Smooth muscle cell (in vitro differentiated cells): ENCODE measurements at regions not wholly inside any gene's neighbourhood (a gene's known extent, or its start where the extent isn't known, plus 50 kb on each side); places are given as distances from the start of the nearest gene placed in this dataset.

Source experiments
- DNase-seq: peaks from one replicate; lab custom pipeline; 2025; ENCODE audit not compliant: unreplicated experiment; lab: John Stamatoyannopoulos, UW
- H2AFZ ChIP-seq: fragments of 200-600 bp; sonication (generic); 2 replicates; pipeline ENCODE4 v1.6.0; 2016; ENCODE audit warnings: antibody characterized with exemption, low read depth, mild to moderate bottlenecking
- H3F3A ChIP-seq: fragments of 200-600 bp; sonication (generic); 2 replicates; pipeline ENCODE4 v1.6.0; 2017; ENCODE audit warnings: antibody characterized with exemption, low read depth
- H3K27ac ChIP-seq: fragments of 200-600 bp; sonication (generic); 2 replicates; pipeline ENCODE4 v1.5.1; 2016; ENCODE audit warnings: low read depth, mild to moderate bottlenecking
- H3K27me3 ChIP-seq: fragments of 200-600 bp; sonication (generic); 2 replicates; pipeline ENCODE4 v1.6.1; 2016; ENCODE audit warnings: low read depth, mild to moderate bottlenecking
- H3K36me3 ChIP-seq: fragments of 200-600 bp; sonication (generic); 2 replicates; pipeline ENCODE4 v1.5.1; 2016; ENCODE audit warnings: low read depth
- H3K4me1 ChIP-seq: fragments of 200-600 bp; sonication (generic); 2 replicates; pipeline ENCODE4 v1.5.1; 2016; ENCODE audit warnings: low read depth
- H3K4me2 ChIP-seq: fragments of 200-600 bp; sonication (generic); 2 replicates; pipeline ENCODE4 v1.6.0; 2016; ENCODE audit warnings: mild to moderate bottlenecking
- H3K4me3 ChIP-seq: fragments of 200-600 bp; sonication (generic); 2 replicates; pipeline ENCODE4 v1.5.1; 2016; ENCODE audit warnings: mild to moderate bottlenecking
- H3K79me2 ChIP-seq: fragments of 200-600 bp; sonication (generic); 2 replicates; pipeline ENCODE4 v1.6.0; 2016; ENCODE audit warnings: low read depth, mild to moderate bottlenecking
- H3K9ac ChIP-seq: fragments of 200-600 bp; sonication (generic); 2 replicates; pipeline ENCODE4 v1.6.0; 2016; ENCODE audit warnings: low read depth
- H3K9me3 ChIP-seq: fragments of 200-600 bp; sonication (generic); replicated peaks from 2 replicates; pipeline ENCODE4 v1.5.1; 2016; ENCODE audit warnings: low read depth
- H4K20me1 ChIP-seq: fragments of 200-600 bp; sonication (generic); 2 replicates; pipeline ENCODE4 v1.6.0; 2016; ENCODE audit warnings: low read depth
- CTCF ChIP-seq: fragments of 200-600 bp; sonication (generic); IDR thresholded peaks from 2 replicates; pipeline ENCODE4 v1.5.1; 2017; ENCODE audit warnings: borderline replicate concordance, mild to moderate bottlenecking, antibody characterized with exemption; ENCODE audit not compliant: insufficient read depth, poor library complexity, severe bottlenecking
- WGBS: methylation state at CpG from one replicate; pipeline ENCODE4 v1.1.7; 2016; ENCODE audit warnings: low lambda C conversion rate; 5-methylcytosine and 5-hydroxymethylcytosine counted together

GRCh38 chr13:74825938-74826246 lies 656.1 kb downstream of the TBC1D4 start:
- Histone ChIP-seq H3K27ac (no peak overlapping the region), H3F3A (no peaks in the 10 kb centered on the region), H3K4me1 (peaks cover 10% of the 10 kb centered on the region), H3K9me3 (no peaks in the 10 kb centered on the region), H3K27me3 (no peaks in the 10 kb centered on the region), H3K79me2 (no peaks in the 10 kb centered on the region), H3K36me3 (no peaks in the 10 kb centered on the region), H3K4me2 (no peak overlapping the region), H2AFZ (no peak overlapping the region), H3K9ac (no peak overlapping the region), H4K20me1 (no peaks in the 10 kb centered on the region), H3K4me3 (no peak overlapping the region)
- no peak for DNase-seq
- TF ChIP-seq CTCF: no peak

- H3F3A ChIP-seq: no peaks in the 10 kb centered on the region
- H2AFZ ChIP-seq: no peak overlapping the region
- no peaks in the 10 kb centered on the region for H3K79me2 ChIP-seq
- H3K9ac ChIP-seq: no peak overlapping the region
- no peak overlapping the region for H3K4me2 ChIP-seq
- no peaks in the 10 kb centered on the region for H3K36me3 ChIP-seq
- no peak overlapping the region for H3K27ac ChIP-seq
- peaks cover 10% of the 10 kb centered on the region for H3K4me1 ChIP-seq
- no peak for TF ChIP-seq CTCF
- no peaks in the 10 kb centered on the region for H4K20me1 ChIP-seq
- WGBS: 88% methylated on average over 2 of the region's 2 CpGs
- H3K27me3 ChIP-seq: no peaks in the 10 kb centered on the region
- H3K4me3 ChIP-seq: no peak overlapping the region
- DNase-seq: no peak
- no peaks in the 10 kb centered on the region for H3K9me3 ChIP-seq
Observed at GRCh38 chr13:74825152-74825937, 656.6 kb downstream of the TBC1D4 start.

- Histone ChIP-seq H2AFZ (no peak overlapping the region), H3K9ac (no peak overlapping the region), H3F3A (no peaks in the 10 kb centered on the region), H3K9me3 (no peaks in the 10 kb centered on the region), H3K4me2 (no peak overlapping the region), H3K36me3 (no peaks in the 10 kb centered on the region), H3K27me3 (no peaks in the 10 kb centered on the region), H4K20me1 (no peaks in the 10 kb centered on the region), H3K4me1 (peaks cover 5% of the 10 kb centered on the region), H3K4me3 (no peak overlapping the region), H3K27ac (no peak overlapping the region), H3K79me2 (no peaks in the 10 kb centered on the region)
- 83% methylated on average over 3 of the region's 3 CpGs for WGBS
- no peak for TF ChIP-seq CTCF
- no peak for DNase-seq
Observed at GRCh38 chr13:74820809-74821208, 661.2 kb downstream of the TBC1D4 start.

GRCh38 chr13:74819549-74819948 lies 662.4 kb downstream of the TBC1D4 start:
- Histone ChIP-seq H3K27me3 (no peaks in the 10 kb centered on the region), H3K9me3 (no peaks in the 10 kb centered on the region), H3F3A (no peaks in the 10 kb centered on the region), H3K4me3 (no peak overlapping the region), H3K4me1 (peaks cover 5% of the 10 kb centered on the region), H3K79me2 (no peaks in the 10 kb centered on the region), H2AFZ (no peak overlapping the region), H3K4me2 (no peak overlapping the region), H4K20me1 (no peaks in the 10 kb centered on the region), H3K36me3 (no peaks in the 10 kb centered on the region), H3K27ac (no peak overlapping the region), H3K9ac (no peak overlapping the region)
- 81% methylated on average over 2 of the region's 2 CpGs for WGBS
- TF ChIP-seq CTCF: no peak
- DNase-seq: no peak
